Nephron (organoid): ENCODE measurements at regions not wholly inside any gene's neighbourhood (a gene's known extent, or its start where the extent isn't known, plus 50 kb on each side); places are given as distances from the start of the nearest gene placed in this dataset.

Experiments used
- H3K27ac Mint-ChIP-seq, 3 experiments: 2 replicates each; pipeline ENCODE4 v1.8.0; 2020; ENCODE audit warnings: mixed read lengths in 3 of 3, mild to moderate bottlenecking in 2 of 3, moderate library complexity in 1 of 3
- H3K27me3 Mint-ChIP-seq: 2 replicates; pipeline ENCODE4 v1.8.0; 2021; ENCODE audit warnings: low read depth, mild to moderate bottlenecking, moderate library complexity, mixed read lengths
- H3K36me3 Mint-ChIP-seq: 2 replicates; pipeline ENCODE4 v1.8.0; 2020; ENCODE audit warnings: low read depth, mixed read lengths
- H3K4me1 Mint-ChIP-seq: 2 replicates; pipeline ENCODE4 v1.8.0; 2020; ENCODE audit warnings: mixed read lengths
- H3K4me3 Mint-ChIP-seq, 3 experiments: 2 replicates each; pipeline ENCODE4 v1.8.0; 2020; ENCODE audit warnings: mild to moderate bottlenecking in 3 of 3, mixed read lengths in 3 of 3, moderate library complexity in 2 of 3
- H3K9me3 Mint-ChIP-seq: 2 replicates; pipeline ENCODE4 v1.8.0; 2020; ENCODE audit warnings: mixed read lengths
- CTCF ChIP-seq, 3 experiments: fragments of 200-600 bp; sonication (generic); IDR thresholded peaks; one replicate each; pipeline ENCODE4 v1.5.0; 2021; ENCODE audit warnings: antibody characterized with exemption in 3 of 3; ENCODE audit not compliant: unreplicated experiment in 3 of 3

GRCh38 chr9:129463477-129463876, 157.4 kb downstream of the C9orf50 start:
- no peak for TF ChIP-seq CTCF (IDR thresholded peaks at IDR 0.05; ENCODE audit: unreplicated experiment in 3 of 3)

GRCh38 chr9:129462360-129462759, 158.5 kb downstream of the C9orf50 start:
- Mint-ChIP-seq H3K9me3 (no peaks in the 10 kb centered on the region), H3K27ac (peak overlapping the region; percentile 87 to 100 (median 99)), H3K27me3 (peaks cover 3% of the 10 kb centered on the region), H3K4me3 (no peak overlapping the region), H3K4me1 (peaks cover 48% of the 10 kb centered on the region), H3K36me3 (no peaks in the 10 kb centered on the region)
- TF ChIP-seq CTCF (IDR thresholded peaks at IDR 0.05; ENCODE audit: unreplicated experiment in 3 of 3) = no peak

More at GRCh38 chr9:129463477-129463876, 157.4 kb downstream of the C9orf50 start:
- peaks cover 3% of the 10 kb centered on the region for H3K27me3 Mint-ChIP-seq
- H3K27ac Mint-ChIP-seq = peak overlapping the region; percentile 87 to 100 (median 99)
- H3K36me3 Mint-ChIP-seq = no peaks in the 10 kb centered on the region
- H3K4me3 Mint-ChIP-seq = no peak overlapping the region
- H3K4me1 Mint-ChIP-seq = peaks cover 52% of the 10 kb centered on the region
- no peaks in the 10 kb centered on the region for H3K9me3 Mint-ChIP-seq

- H3K27ac Mint-ChIP-seq = peak overlapping the region; percentile 87 to 100 (median 99)
- TF ChIP-seq CTCF (IDR thresholded peaks at IDR 0.05; ENCODE audit: unreplicated experiment in 3 of 3) = no peak
- no peaks in the 10 kb centered on the region for H3K9me3 Mint-ChIP-seq
- H3K27me3 Mint-ChIP-seq = peaks cover 3% of the 10 kb centered on the region
- H3K4me1 Mint-ChIP-seq = peaks cover 43% of the 10 kb centered on the region
- H3K4me3 Mint-ChIP-seq = peak overlapping the region; percentile 72 to 78 (median 73)
- H3K36me3 Mint-ChIP-seq = no peaks in the 10 kb centered on the region
These were observed 160.3 kb downstream of the C9orf50 start for GRCh38 chr9:129460323-129461261.

- no peaks in the 10 kb centered on the region for H3K9me3 Mint-ChIP-seq
- H3K27me3 Mint-ChIP-seq = peaks cover 3% of the 10 kb centered on the region
- peak overlapping the region in 1 of 3 experiments; percentile 73 for H3K4me3 Mint-ChIP-seq
- peak overlapping the region; percentile 87 to 100 (median 99) for H3K27ac Mint-ChIP-seq
- H3K4me1 Mint-ChIP-seq = peaks cover 40% of the 10 kb centered on the region
- no peak for TF ChIP-seq CTCF (IDR thresholded peaks at IDR 0.05; ENCODE audit: unreplicated experiment in 3 of 3)
- H3K36me3 Mint-ChIP-seq = no peaks in the 10 kb centered on the region
These were observed 161.2 kb downstream of the C9orf50 start for GRCh38 chr9:129459547-129460322.

GRCh38 chr9:129458663-129459546, 162.0 kb downstream of the C9orf50 start:
- no peak for TF ChIP-seq CTCF (IDR thresholded peaks at IDR 0.05; ENCODE audit: unreplicated experiment in 3 of 3)
- peaks cover 35% of the 10 kb centered on the region for H3K4me1 Mint-ChIP-seq

More at GRCh38 chr9:129458663-129459546, 162.0 kb downstream of the C9orf50 start:
- H3K9me3 Mint-ChIP-seq = no peaks in the 10 kb centered on the region
- peaks cover 3% of the 10 kb centered on the region for H3K27me3 Mint-ChIP-seq
- H3K36me3 Mint-ChIP-seq = no peaks in the 10 kb centered on the region
- peak overlapping the region; percentile 87 to 100 (median 99) for H3K27ac Mint-ChIP-seq
- H3K4me3 Mint-ChIP-seq = no peak overlapping the region
